Ishikawa (cell line): ENCODE measurements at regions not wholly inside any gene's neighbourhood (a gene's known extent, or its start where the extent isn't known, plus 50 kb on each side); places are given as distances from the start of the nearest gene placed in this dataset.

Experiments
- CEBPB ChIP-seq: IDR thresholded peaks from 2 replicates; pipeline ENCODE4 v1.6.1; 2012
- CREB1 ChIP-seq: IDR thresholded peaks from 2 replicates; pipeline ENCODE4 v1.6.1; 2012; ENCODE audit warnings: low read depth
- EGR1 ChIP-seq: IDR thresholded peaks from 2 replicates; pipeline ENCODE4 v1.6.1; 2012
- EP300 ChIP-seq: IDR thresholded peaks from 2 replicates; pipeline ENCODE4 v1.6.1; 2012; ENCODE audit warnings: borderline replicate concordance
- FOXM1 ChIP-seq: IDR thresholded peaks from 2 replicates; pipeline ENCODE4 v1.6.1; 2012; ENCODE audit warnings: low read depth, borderline replicate concordance
- RAD21 ChIP-seq: IDR thresholded peaks from 2 replicates; pipeline ENCODE4 v1.6.1; 2012; ENCODE audit warnings: low read depth
- TAF1 ChIP-seq: IDR thresholded peaks from 2 replicates; pipeline ENCODE4 v1.6.1; 2012; ENCODE audit warnings: low read depth, mild to moderate bottlenecking
- TCF12 ChIP-seq: IDR thresholded peaks from 2 replicates; pipeline ENCODE4 v1.6.1; 2012; ENCODE audit warnings: low read depth
- YY1 ChIP-seq: IDR thresholded peaks from 2 replicates; pipeline ENCODE4 v1.6.1; 2012; ENCODE audit warnings: low read depth
- ZBTB7A ChIP-seq: IDR thresholded peaks from 2 replicates; pipeline ENCODE4 v1.6.1; 2012; ENCODE audit warnings: low read depth
- TF ChIP-seq, protein P1 (sequence below): IDR thresholded peaks from 2 replicates; pipeline ENCODE4 v1.6.1; 2012
- TF ChIP-seq, protein P2 (sequence below): IDR thresholded peaks from 2 replicates; pipeline ENCODE4 v1.6.1; 2012; ENCODE audit warnings: low read depth, mild to moderate bottlenecking
- TF ChIP-seq, protein P3 (sequence below): IDR thresholded peaks from 2 replicates; pipeline ENCODE4 v1.6.1; 2012

DNA sequence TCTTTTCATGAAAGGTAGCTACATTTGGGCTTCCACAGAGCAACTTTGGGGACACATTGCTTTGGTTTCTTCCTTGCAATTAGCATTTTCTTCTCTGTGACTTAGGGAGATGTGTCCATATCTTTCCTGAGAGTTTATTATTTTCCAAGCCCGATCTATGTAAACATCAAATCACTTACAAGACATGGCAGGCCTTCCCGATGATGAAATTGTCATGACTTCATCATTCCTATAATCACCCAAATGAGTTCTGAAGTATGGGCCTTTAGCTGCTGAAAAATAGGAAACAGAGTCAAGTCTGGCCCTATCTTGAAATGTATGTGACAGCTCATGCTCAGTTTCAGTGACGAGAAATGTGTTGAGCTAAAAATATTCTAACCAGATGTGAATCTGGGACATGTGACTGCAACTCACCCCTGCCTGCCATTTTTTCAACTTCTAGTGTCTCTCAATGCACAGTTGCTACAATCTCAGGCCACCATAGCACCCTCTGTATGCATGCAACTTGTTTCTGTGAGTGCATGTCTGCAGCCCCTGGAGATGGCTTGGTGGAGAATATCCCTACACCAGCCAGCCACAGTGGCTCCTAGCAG is 199.6 kb upstream of the MAF start:
- TF ChIP-seq RAD21 (no peak), CREB1 (no peak), ZBTB7A (no peak), TAF1 (no peak), YY1 (no peak), FOXM1 (no peak), EP300 (no peak), CEBPB (no peak), TCF12 (no peak), EGR1 (no peak)
- TF ChIP-seq, protein P1, sequence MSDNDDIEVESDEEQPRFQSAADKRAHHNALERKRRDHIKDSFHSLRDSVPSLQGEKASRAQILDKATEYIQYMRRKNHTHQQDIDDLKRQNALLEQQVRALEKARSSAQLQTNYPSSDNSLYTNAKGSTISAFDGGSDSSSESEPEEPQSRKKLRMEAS = no peak
- TF ChIP-seq, protein P2, sequence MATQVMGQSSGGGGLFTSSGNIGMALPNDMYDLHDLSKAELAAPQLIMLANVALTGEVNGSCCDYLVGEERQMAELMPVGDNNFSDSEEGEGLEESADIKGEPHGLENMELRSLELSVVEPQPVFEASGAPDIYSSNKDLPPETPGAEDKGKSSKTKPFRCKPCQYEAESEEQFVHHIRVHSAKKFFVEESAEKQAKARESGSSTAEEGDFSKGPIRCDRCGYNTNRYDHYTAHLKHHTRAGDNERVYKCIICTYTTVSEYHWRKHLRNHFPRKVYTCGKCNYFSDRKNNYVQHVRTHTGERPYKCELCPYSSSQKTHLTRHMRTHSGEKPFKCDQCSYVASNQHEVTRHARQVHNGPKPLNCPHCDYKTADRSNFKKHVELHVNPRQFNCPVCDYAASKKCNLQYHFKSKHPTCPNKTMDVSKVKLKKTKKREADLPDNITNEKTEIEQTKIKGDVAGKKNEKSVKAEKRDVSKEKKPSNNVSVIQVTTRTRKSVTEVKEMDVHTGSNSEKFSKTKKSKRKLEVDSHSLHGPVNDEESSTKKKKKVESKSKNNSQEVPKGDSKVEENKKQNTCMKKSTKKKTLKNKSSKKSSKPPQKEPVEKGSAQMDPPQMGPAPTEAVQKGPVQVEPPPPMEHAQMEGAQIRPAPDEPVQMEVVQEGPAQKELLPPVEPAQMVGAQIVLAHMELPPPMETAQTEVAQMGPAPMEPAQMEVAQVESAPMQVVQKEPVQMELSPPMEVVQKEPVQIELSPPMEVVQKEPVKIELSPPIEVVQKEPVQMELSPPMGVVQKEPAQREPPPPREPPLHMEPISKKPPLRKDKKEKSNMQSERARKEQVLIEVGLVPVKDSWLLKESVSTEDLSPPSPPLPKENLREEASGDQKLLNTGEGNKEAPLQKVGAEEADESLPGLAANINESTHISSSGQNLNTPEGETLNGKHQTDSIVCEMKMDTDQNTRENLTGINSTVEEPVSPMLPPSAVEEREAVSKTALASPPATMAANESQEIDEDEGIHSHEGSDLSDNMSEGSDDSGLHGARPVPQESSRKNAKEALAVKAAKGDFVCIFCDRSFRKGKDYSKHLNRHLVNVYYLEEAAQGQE = no peak
- TF ChIP-seq, protein P3, sequence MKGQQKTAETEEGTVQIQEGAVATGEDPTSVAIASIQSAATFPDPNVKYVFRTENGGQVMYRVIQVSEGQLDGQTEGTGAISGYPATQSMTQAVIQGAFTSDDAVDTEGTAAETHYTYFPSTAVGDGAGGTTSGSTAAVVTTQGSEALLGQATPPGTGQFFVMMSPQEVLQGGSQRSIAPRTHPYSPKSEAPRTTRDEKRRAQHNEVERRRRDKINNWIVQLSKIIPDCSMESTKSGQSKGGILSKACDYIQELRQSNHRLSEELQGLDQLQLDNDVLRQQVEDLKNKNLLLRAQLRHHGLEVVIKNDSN = no peak
